H9 (cell line): ENCODE measurements at regions not wholly inside any gene's neighbourhood (a gene's known extent, or its start where the extent isn't known, plus 50 kb on each side); places are given as distances from the start of the nearest gene placed in this dataset.

Source experiments
- DNase-seq: peaks from one replicate; pipeline ENCODE4 v3.0.0-alpha.2; 2017
- H2AFZ ChIP-seq: one replicate; pipeline ENCODE4 v1.6.1; 2013; ENCODE audit warnings: mild to moderate bottlenecking, low read length, control low read depth, moderate library complexity
- H2AK5ac ChIP-seq: 2 replicates; pipeline ENCODE4 v1.6.1; 2013; ENCODE audit warnings: low read length, control low read depth, mixed read lengths; ENCODE audit not compliant: insufficient read length
- H2BK120ac ChIP-seq: one replicate; pipeline ENCODE4 v1.6.1; 2013; ENCODE audit warnings: low read depth, mild to moderate bottlenecking, low read length, control low read depth, inconsistent platforms; ENCODE audit not compliant: poor library complexity, severe bottlenecking
- H2BK12ac ChIP-seq: 2 replicates; pipeline ENCODE4 v1.6.1; 2013; ENCODE audit warnings: low read length, control low read depth, mixed read lengths, low read depth; ENCODE audit not compliant: insufficient read length
- H2BK15ac ChIP-seq: 2 replicates; pipeline ENCODE4 v1.6.1; 2013; ENCODE audit warnings: low read depth, low read length, control low read depth
- H2BK20ac ChIP-seq: one replicate; pipeline ENCODE4 v1.6.1; 2013; ENCODE audit warnings: low read depth, mild to moderate bottlenecking, low read length, control low read depth, inconsistent platforms; ENCODE audit not compliant: poor library complexity, severe bottlenecking
- H2BK5ac ChIP-seq: 2 replicates; pipeline ENCODE4 v1.6.1; 2013; ENCODE audit warnings: low read length, control low read depth, mixed read lengths; ENCODE audit not compliant: insufficient read length
- H3K14ac ChIP-seq: 2 replicates; pipeline ENCODE4 v1.6.1; 2013; ENCODE audit warnings: low read length, control low read depth; ENCODE audit not compliant: insufficient read depth
- H3K18ac ChIP-seq: 2 replicates; pipeline ENCODE4 v1.6.1; 2013; ENCODE audit warnings: low read depth, mild to moderate bottlenecking, mixed read lengths, low read length, control low read depth; ENCODE audit not compliant: insufficient read length
- H3K23ac ChIP-seq: 2 replicates; pipeline ENCODE4 v1.6.1; 2013; ENCODE audit warnings: low read length, control low read depth, mixed read lengths, low read depth; ENCODE audit not compliant: insufficient read length
- H3K23me2 ChIP-seq: 2 replicates; pipeline ENCODE4 v1.6.1; 2013; ENCODE audit warnings: low read depth, mild to moderate bottlenecking, mixed read lengths, low read length, control low read depth; ENCODE audit not compliant: insufficient read length, poor library complexity, severe bottlenecking
- H3K27ac ChIP-seq: 2 replicates; pipeline ENCODE4 v1.5.1; 2013; ENCODE audit warnings: low read length, control low read depth, mixed read lengths, low read depth; ENCODE audit not compliant: insufficient read length
- H3K27me3 ChIP-seq: 2 replicates; pipeline ENCODE4 v1.6.1; 2013; ENCODE audit warnings: low read length, control low read depth, inconsistent platforms; ENCODE audit not compliant: insufficient read depth
- H3K4ac ChIP-seq: 2 replicates; pipeline ENCODE4 v1.6.1; 2013; ENCODE audit warnings: low read depth, mild to moderate bottlenecking, control low read depth, inconsistent platforms, low read length, moderate library complexity
- H3K4me1 ChIP-seq: 2 replicates; pipeline ENCODE4 v1.6.1; 2013; ENCODE audit warnings: low read length, control low read depth, inconsistent platforms; ENCODE audit not compliant: insufficient read depth
- H3K4me2 ChIP-seq: 2 replicates; pipeline ENCODE4 v1.6.1; 2013; ENCODE audit warnings: low read length, control low read depth, mixed read lengths; ENCODE audit not compliant: insufficient read length, insufficient read depth
- H3K56ac ChIP-seq: 2 replicates; pipeline ENCODE4 v1.6.1; 2013; ENCODE audit warnings: low read depth, mild to moderate bottlenecking, mixed read lengths, low read length, control low read depth; ENCODE audit not compliant: insufficient read length
- H3K79me1 ChIP-seq: 2 replicates; pipeline ENCODE4 v1.6.1; 2013; ENCODE audit warnings: low read depth, mild to moderate bottlenecking, moderate library complexity, low read length, control low read depth, inconsistent platforms; ENCODE audit not compliant: insufficient read depth, poor library complexity, severe bottlenecking
- H3K79me2 ChIP-seq: 2 replicates; pipeline ENCODE4 v1.6.1; 2013; ENCODE audit warnings: low read length, control low read depth, inconsistent platforms; ENCODE audit not compliant: insufficient read depth
- H3K9ac ChIP-seq: 2 replicates; pipeline ENCODE4 v1.6.1; 2013; ENCODE audit warnings: low read length, control low read depth, mixed read lengths; ENCODE audit not compliant: insufficient read length; ENCODE audit errors: extremely low read depth
- H3K9me3 ChIP-seq: one replicate; pipeline ENCODE4 v1.6.1; 2013; ENCODE audit warnings: low read depth, low read length, inconsistent platforms; ENCODE audit not compliant: control insufficient read depth
- H3T11ph ChIP-seq: one replicate; pipeline ENCODE4 v1.6.1; 2013; ENCODE audit warnings: mild to moderate bottlenecking, low read length, control low read depth, inconsistent platforms
- H4K20me1 ChIP-seq: one replicate; pipeline ENCODE4 v1.6.1; 2013; ENCODE audit not compliant: control insufficient read depth, insufficient read length, insufficient read depth
- H4K5ac ChIP-seq: 2 replicates; pipeline ENCODE4 v1.6.1; 2013; ENCODE audit warnings: low read depth, mild to moderate bottlenecking, mixed read lengths, low read length, control low read depth; ENCODE audit not compliant: insufficient read length
- H4K8ac ChIP-seq: replicated peaks from 2 replicates; pipeline ENCODE4 v1.6.1; 2013; ENCODE audit warnings: low read length, control low read depth, mixed read lengths, low read depth; ENCODE audit not compliant: insufficient read length
- H4K91ac ChIP-seq: 2 replicates; pipeline ENCODE4 v1.6.1; 2013; ENCODE audit warnings: low read depth, mild to moderate bottlenecking, moderate library complexity, mixed read lengths, low read length, control low read depth; ENCODE audit not compliant: insufficient read length
- H3K27ac Mint-ChIP-seq, 3 experiments: 2 replicates in 2 of 3; 3 replicates in 1 of 3; pipeline ENCODE4 v1.8.0; 2020 to 2021; ENCODE audit warnings: mixed read lengths in 3 of 3, mild to moderate bottlenecking in 1 of 3, moderate library complexity in 1 of 3
- H3K27me3 Mint-ChIP-seq: 2 replicates; pipeline ENCODE4 v1.8.0; 2021; ENCODE audit warnings: low read depth, mild to moderate bottlenecking, moderate library complexity, mixed read lengths
- H3K36me3 Mint-ChIP-seq, 3 experiments: 2 replicates in 2 of 3; 3 replicates in 1 of 3; pipeline ENCODE4 v1.8.0; 2020 to 2021; ENCODE audit warnings: low read depth in 3 of 3, mixed read lengths in 3 of 3; ENCODE audit not compliant: insufficient read depth in 1 of 3
- H3K4me1 Mint-ChIP-seq, 2 experiments: 2 replicates each; pipeline ENCODE4 v1.8.0; 2020; ENCODE audit warnings: mixed read lengths in 2 of 2
- H3K4me3 Mint-ChIP-seq, 2 experiments: 2 replicates in 1 of 2; 3 replicates in 1 of 2; pipeline ENCODE4 v1.8.0; 2020 to 2021; ENCODE audit warnings: mild to moderate bottlenecking in 2 of 2, mixed read lengths in 2 of 2, moderate library complexity in 1 of 2
- H3K9me3 Mint-ChIP-seq, 2 experiments: 2 replicates in 1 of 2; 3 replicates in 1 of 2; pipeline ENCODE4 v1.8.0; 2020; ENCODE audit warnings: mild to moderate bottlenecking in 2 of 2, mixed read lengths in 2 of 2, moderate library complexity in 1 of 2
- CTCF ChIP-seq: fragments of 200-600 bp; sonication (generic); conservative IDR thresholded peaks from 3 replicates; pipeline ENCODE4 v1.8.0; 2021; ENCODE audit warnings: antibody characterized with exemption, mild to moderate bottlenecking
- WGBS: extraction: QIAGEN DNeasy Blood & Tissue Kit; methylation state at CpG from one replicate; pipeline ENCODE4 v1.1.7; 2013; ENCODE audit warnings: missing lambda C conversion rate, low lambda C conversion rate, mixed read lengths; ENCODE audit not compliant: insufficient read length; ENCODE audit errors: extremely low coverage; 5-methylcytosine and 5-hydroxymethylcytosine counted together

- no peaks in the 10 kb centered on the region for H3K9me3 ChIP-seq
- H3K27me3 Mint-ChIP-seq, result no peaks in the 10 kb centered on the region
Measured at GRCh38 chr6:109229536-109229935, 134.2 kb downstream of the CEP57L1 start.

More at GRCh38 chr6:109229536-109229935, 134.2 kb downstream of the CEP57L1 start:
- Mint-ChIP-seq H3K27ac (no peak overlapping the region), H3K9me3 (no peaks in the 10 kb centered on the region; a peak in 1 of 5 replicates), H3K36me3 (peaks cover 0 to 2% (median 0%) of the 10 kb centered on the region in 3 experiments; a peak in 1 of 7 replicates), H3K4me3 (no peak overlapping the region), H3K4me1 (no peaks in the 10 kb centered on the region)
- Histone ChIP-seq H2BK15ac (no peak overlapping the region), H3K27ac (no peak overlapping the region), H3K27me3 (no peaks in the 10 kb centered on the region), H2AK5ac (no peak overlapping the region), H3K4me1 (no peaks in the 10 kb centered on the region), H4K8ac (no peak overlapping the region), H3T11ph (no peak overlapping the region), H3K56ac (no peak overlapping the region), H2BK120ac (no peak overlapping the region), H2AFZ (no peak overlapping the region), H2BK5ac (no peak overlapping the region), H3K4ac (no peak overlapping the region), H3K9ac (no peak overlapping the region), H3K23ac (no peak overlapping the region), H2BK20ac (no peak overlapping the region), H3K14ac (no peak overlapping the region), H2BK12ac (no peak overlapping the region), H4K91ac (no peak overlapping the region), H3K79me2 (no peaks in the 10 kb centered on the region), H3K4me2 (no peak overlapping the region), H3K23me2 (no peaks in the 10 kb centered on the region), H4K5ac (no peak overlapping the region), H3K79me1 (no peaks in the 10 kb centered on the region), H3K18ac (no peak overlapping the region), H4K20me1 (no peaks in the 10 kb centered on the region)
- no CpG with 5 or more reads among the region's 4 CpGs for WGBS
- no peak for TF ChIP-seq CTCF
- no peak for DNase-seq
